ENCODE measurements at regions not wholly inside any gene's neighbourhood (a gene's known extent, or its start where the extent isn't known, plus 50 kb on each side); places are given as distances from the start of the nearest gene placed in this dataset.

GRCh38 chr1:81574408-81574807 lies 226.3 kb upstream of the ADGRL2 start:
- no peak for DNase-seq

GRCh38 chr1:81573458-81573857 lies 227.3 kb upstream of the ADGRL2 start:
- DNase-seq = no peak

- no peak for DNase-seq
Measured at GRCh38 chr1:81571946-81572345, 228.8 kb upstream of the ADGRL2 start.

GRCh38 chr1:81569761-81570160 lies 231.0 kb upstream of the ADGRL2 start:
- no peak for DNase-seq

- no peak for DNase-seq
Measured at GRCh38 chr1:81563632-81564031, 237.1 kb upstream of the ADGRL2 start.

GRCh38 chr1:81562934-81563333 lies 237.8 kb upstream of the ADGRL2 start:
- no peak for DNase-seq

- no peak for DNase-seq
Measured at GRCh38 chr1:81560629-81561028, 240.1 kb upstream of the ADGRL2 start.

- no peak for DNase-seq
Measured at GRCh38 chr1:81559662-81560350, 240.9 kb upstream of the ADGRL2 start.

GRCh38 chr1:81558291-81559076 lies 242.2 kb upstream of the ADGRL2 start:
- DNase-seq = no peak

- DNase-seq = no peak
Measured at GRCh38 chr1:81556968-81557367, 243.8 kb upstream of the ADGRL2 start.

- DNase-seq = no peak
Measured at GRCh38 chr1:81554534-81554933, 246.2 kb upstream of the ADGRL2 start.

GRCh38 chr1:81554108-81554507 lies 246.6 kb upstream of the ADGRL2 start:
- DNase-seq = no peak

- no peak for DNase-seq
Measured at GRCh38 chr1:81553503-81553902, 247.2 kb upstream of the ADGRL2 start.

- DNase-seq = no peak
Measured at GRCh38 chr1:81551946-81552345, 248.8 kb upstream of the ADGRL2 start.

GRCh38 chr1:81550753-81551152 lies 250.0 kb upstream of the ADGRL2 start:
- no peak for DNase-seq

GRCh38 chr1:81549588-81550127 lies 251.1 kb upstream of the ADGRL2 start:
- no peak for DNase-seq

GRCh38 chr1:81548918-81549587 lies 251.7 kb upstream of the ADGRL2 start:
- DNase-seq = no peak

GRCh38 chr1:81547912-81548303 lies 252.8 kb upstream of the ADGRL2 start:
- DNase-seq = no peak

GRCh38 chr1:81547261-81547911 lies 253.3 kb upstream of the ADGRL2 start:
- DNase-seq = no peak

- DNase-seq = no peak
Measured at GRCh38 chr1:81545734-81546133, 255.0 kb upstream of the ADGRL2 start.

- no peak for DNase-seq
Measured at GRCh38 chr1:81543764-81544163, 257.0 kb upstream of the ADGRL2 start.

- DNase-seq = no peak
Measured at GRCh38 chr1:81542196-81542595, 258.5 kb upstream of the ADGRL2 start.

Data from right lung (tissue), 2 donors.